Right lung (tissue), 2 donors: ENCODE measurements at regions not wholly inside any gene's neighbourhood (a gene's known extent, or its start where the extent isn't known, plus 50 kb on each side); places are given as distances from the start of the nearest gene placed in this dataset.

Experiments
- DNase-seq, 2 donors: peaks; one replicate each; pipeline ENCODE4 v3.0.0-alpha.2; 2013

GRCh38 chr6:48818052-48818412, 645.0 kb downstream of the MMUT start:
- no peak for DNase-seq

- DNase-seq = no peak
Measured at GRCh38 chr6:48817333-48818051, 645.6 kb downstream of the MMUT start.

GRCh38 chr6:48814957-48815356, 648.1 kb downstream of the MMUT start:
- DNase-seq = no peak

- DNase-seq = peak; percentile 3 to 17
Measured at GRCh38 chr6:48813836-48814235, 649.2 kb downstream of the MMUT start.

- DNase-seq = no peak
Measured at GRCh38 chr6:48809700-48810099, 653.4 kb downstream of the MMUT start.

- DNase-seq = no peak
Measured at GRCh38 chr6:48809245-48809644, 653.8 kb downstream of the MMUT start.

- DNase-seq = no peak
Measured at GRCh38 chr6:48798296-48798695, 664.8 kb downstream of the MMUT start.

- no peak for DNase-seq
Measured at GRCh38 chr6:48782225-48782624, 671.2 kb upstream of the PTCHD4 start.

GRCh38 chr6:48777411-48777810, 666.4 kb upstream of the PTCHD4 start:
- no peak for DNase-seq

GRCh38 chr6:48775157-48775556, 664.2 kb upstream of the PTCHD4 start:
- no peak for DNase-seq

GRCh38 chr6:48774276-48774675, 663.3 kb upstream of the PTCHD4 start:
- DNase-seq = no peak

GRCh38 chr6:48766349-48766748, 655.4 kb upstream of the PTCHD4 start:
- no peak for DNase-seq

GRCh38 chr6:48765352-48765961, 654.5 kb upstream of the PTCHD4 start:
- peak; percentile 50 to 57 for DNase-seq

- DNase-seq = peak; percentile 81 to 84
Measured at GRCh38 chr6:48764286-48765044, 653.5 kb upstream of the PTCHD4 start.

GRCh38 chr6:48757661-48758060, 646.7 kb upstream of the PTCHD4 start:
- DNase-seq = no peak

GRCh38 chr6:48755315-48755714, 644.3 kb upstream of the PTCHD4 start:
- DNase-seq = no peak

- DNase-seq = no peak
Measured at GRCh38 chr6:48754641-48755040, 643.6 kb upstream of the PTCHD4 start.

- no peak for DNase-seq
Measured at GRCh38 chr6:48750861-48751260, 639.9 kb upstream of the PTCHD4 start.

GRCh38 chr6:48747471-48747870, 636.5 kb upstream of the PTCHD4 start:
- DNase-seq = no peak

GRCh38 chr6:48747040-48747439, 636.0 kb upstream of the PTCHD4 start:
- peak; percentile 67 to 73 for DNase-seq

- DNase-seq = no peak
Measured at GRCh38 chr6:48744948-48745347, 634.0 kb upstream of the PTCHD4 start.

GRCh38 chr6:48743738-48744137, 632.7 kb upstream of the PTCHD4 start:
- DNase-seq = no peak
